ENCODE measurements at regions not wholly inside any gene's neighbourhood (a gene's known extent, or its start where the extent isn't known, plus 50 kb on each side); places are given as distances from the start of the nearest gene placed in this dataset.

GRCh38 chr6:93584300-93584699, 164.9 kb upstream of the EPHA7 start:
- Histone ChIP-seq H3K4me3 (ENCODE audit: low read length) (no peak overlapping the region), H3K9me3 (ENCODE audit: low read length) (peaks cover 22% of the 10 kb centered on the region), H3K27ac (ENCODE audit: low read length) (no peak overlapping the region), H3K4me2 (ENCODE audit: low read depth, low read length, poor library complexity, severe bottlenecking) (no peak overlapping the region), H3K4me1 (ENCODE audit: low read length) (no peaks in the 10 kb centered on the region), H3K27me3 (ENCODE audit: low read length) (no peaks in the 10 kb centered on the region), H3K36me3 (ENCODE audit: insufficient read depth, low read length) (no peaks in the 10 kb centered on the region), H2AFZ (ENCODE audit: low read length) (no peak overlapping the region), H4K20me1 (ENCODE audit: insufficient read depth, low read depth, low read length) (no peaks in the 10 kb centered on the region), H3K79me2 (ENCODE audit: low read length) (no peaks in the 10 kb centered on the region), H3K9ac (ENCODE audit: low read length) (no peak overlapping the region), H3K9me2 (replicated peaks; ENCODE audit: insufficient read depth, low read length) (no peaks in the 10 kb centered on the region)
- DNase-seq = no peak

- no peaks in the 10 kb centered on the region for H4K20me1 ChIP-seq (ENCODE audit: insufficient read depth, low read depth, low read length)
- no peaks in the 10 kb centered on the region for H3K79me2 ChIP-seq (ENCODE audit: low read length)
- DNase-seq = no peak
- H3K4me2 ChIP-seq (ENCODE audit: low read depth, low read length, poor library complexity, severe bottlenecking) = no peak overlapping the region
- peaks cover 24% of the 10 kb centered on the region for H3K9me3 ChIP-seq (ENCODE audit: low read length)
- H3K27me3 ChIP-seq (ENCODE audit: low read length) = no peaks in the 10 kb centered on the region
- no peak overlapping the region for H3K27ac ChIP-seq (ENCODE audit: low read length)
- no peak overlapping the region for H2AFZ ChIP-seq (ENCODE audit: low read length)
- H3K4me1 ChIP-seq (ENCODE audit: low read length) = no peaks in the 10 kb centered on the region
- no peak overlapping the region for H3K4me3 ChIP-seq (ENCODE audit: low read length)
- H3K9ac ChIP-seq (ENCODE audit: low read length) = no peak overlapping the region
- no peaks in the 10 kb centered on the region for H3K36me3 ChIP-seq (ENCODE audit: insufficient read depth, low read length)
- H3K9me2 ChIP-seq (replicated peaks; ENCODE audit: insufficient read depth, low read length) = no peaks in the 10 kb centered on the region
These were observed 162.0 kb upstream of the EPHA7 start for GRCh38 chr6:93581371-93581770.

GRCh38 chr6:93580446-93580845, 161.1 kb upstream of the EPHA7 start:
- Histone ChIP-seq H4K20me1 (ENCODE audit: insufficient read depth, low read depth, low read length) (no peaks in the 10 kb centered on the region), H3K9me3 (ENCODE audit: low read length) (peaks cover 15% of the 10 kb centered on the region), H2AFZ (ENCODE audit: low read length) (no peak overlapping the region), H3K9ac (ENCODE audit: low read length) (no peak overlapping the region), H3K4me1 (ENCODE audit: low read length) (no peaks in the 10 kb centered on the region), H3K79me2 (ENCODE audit: low read length) (no peaks in the 10 kb centered on the region), H3K4me3 (ENCODE audit: low read length) (no peak overlapping the region), H3K9me2 (replicated peaks; ENCODE audit: insufficient read depth, low read length) (no peaks in the 10 kb centered on the region), H3K36me3 (ENCODE audit: insufficient read depth, low read length) (no peaks in the 10 kb centered on the region), H3K27ac (ENCODE audit: low read length) (no peak overlapping the region), H3K4me2 (ENCODE audit: low read depth, low read length, poor library complexity, severe bottlenecking) (no peak overlapping the region), H3K27me3 (ENCODE audit: low read length) (no peaks in the 10 kb centered on the region)
- DNase-seq = no peak

GRCh38 chr6:93575495-93576267, 156.3 kb upstream of the EPHA7 start:
- Histone ChIP-seq H3K9ac (ENCODE audit: low read length) (no peak overlapping the region), H3K4me1 (ENCODE audit: low read length) (no peaks in the 10 kb centered on the region), H3K27ac (ENCODE audit: low read length) (no peak overlapping the region), H3K27me3 (ENCODE audit: low read length) (no peaks in the 10 kb centered on the region), H3K36me3 (ENCODE audit: insufficient read depth, low read length) (no peaks in the 10 kb centered on the region), H4K20me1 (ENCODE audit: insufficient read depth, low read depth, low read length) (no peaks in the 10 kb centered on the region), H2AFZ (ENCODE audit: low read length) (no peak overlapping the region), H3K9me2 (replicated peaks; ENCODE audit: insufficient read depth, low read length) (no peaks in the 10 kb centered on the region), H3K9me3 (ENCODE audit: low read length) (peaks cover 27% of the 10 kb centered on the region), H3K4me3 (ENCODE audit: low read length) (no peak overlapping the region), H3K4me2 (ENCODE audit: low read depth, low read length, poor library complexity, severe bottlenecking) (no peak overlapping the region), H3K79me2 (ENCODE audit: low read length) (no peaks in the 10 kb centered on the region)
- no peak for DNase-seq

- no peaks in the 10 kb centered on the region for H3K4me1 ChIP-seq (ENCODE audit: low read length)
- no peak overlapping the region for H3K4me2 ChIP-seq (ENCODE audit: low read depth, low read length, poor library complexity, severe bottlenecking)
- no peaks in the 10 kb centered on the region for H3K79me2 ChIP-seq (ENCODE audit: low read length)
- H3K9me3 ChIP-seq (ENCODE audit: low read length) = peaks cover 26% of the 10 kb centered on the region
- no peak for DNase-seq
- H3K36me3 ChIP-seq (ENCODE audit: insufficient read depth, low read length) = no peaks in the 10 kb centered on the region
- no peak overlapping the region for H2AFZ ChIP-seq (ENCODE audit: low read length)
- H4K20me1 ChIP-seq (ENCODE audit: insufficient read depth, low read depth, low read length) = no peaks in the 10 kb centered on the region
- H3K27ac ChIP-seq (ENCODE audit: low read length) = no peak overlapping the region
- no peak overlapping the region for H3K4me3 ChIP-seq (ENCODE audit: low read length)
- no peaks in the 10 kb centered on the region for H3K9me2 ChIP-seq (replicated peaks; ENCODE audit: insufficient read depth, low read length)
- no peak overlapping the region for H3K9ac ChIP-seq (ENCODE audit: low read length)
- no peaks in the 10 kb centered on the region for H3K27me3 ChIP-seq (ENCODE audit: low read length)
These were observed 154.9 kb upstream of the EPHA7 start for GRCh38 chr6:93574299-93574698.

- Histone ChIP-seq H3K79me2 (ENCODE audit: low read length) (no peaks in the 10 kb centered on the region), H3K9me3 (ENCODE audit: low read length) (peaks cover 31% of the 10 kb centered on the region), H3K36me3 (ENCODE audit: insufficient read depth, low read length) (no peaks in the 10 kb centered on the region), H4K20me1 (ENCODE audit: insufficient read depth, low read depth, low read length) (no peaks in the 10 kb centered on the region), H3K4me2 (ENCODE audit: low read depth, low read length, poor library complexity, severe bottlenecking) (no peak overlapping the region), H2AFZ (ENCODE audit: low read length) (no peak overlapping the region), H3K9ac (ENCODE audit: low read length) (no peak overlapping the region), H3K4me1 (ENCODE audit: low read length) (no peaks in the 10 kb centered on the region), H3K4me3 (ENCODE audit: low read length) (no peak overlapping the region), H3K27ac (ENCODE audit: low read length) (no peak overlapping the region), H3K27me3 (ENCODE audit: low read length) (no peaks in the 10 kb centered on the region), H3K9me2 (replicated peaks; ENCODE audit: insufficient read depth, low read length) (no peaks in the 10 kb centered on the region)
- no peak for DNase-seq
These were observed 152.0 kb upstream of the EPHA7 start for GRCh38 chr6:93571346-93571745.

- DNase-seq = no peak
- no peaks in the 10 kb centered on the region for H3K79me2 ChIP-seq (ENCODE audit: low read length)
- no peaks in the 10 kb centered on the region for H3K36me3 ChIP-seq (ENCODE audit: insufficient read depth, low read length)
- no peaks in the 10 kb centered on the region for H3K4me1 ChIP-seq (ENCODE audit: low read length)
- H3K27ac ChIP-seq (ENCODE audit: low read length) = no peak overlapping the region
- H3K9me3 ChIP-seq (ENCODE audit: low read length) = peaks cover 19% of the 10 kb centered on the region
- H3K4me2 ChIP-seq (ENCODE audit: low read depth, low read length, poor library complexity, severe bottlenecking) = no peak overlapping the region
- no peak overlapping the region for H3K4me3 ChIP-seq (ENCODE audit: low read length)
- H3K9me2 ChIP-seq (replicated peaks; ENCODE audit: insufficient read depth, low read length) = no peaks in the 10 kb centered on the region
- H3K9ac ChIP-seq (ENCODE audit: low read length) = no peak overlapping the region
- H3K27me3 ChIP-seq (ENCODE audit: low read length) = no peaks in the 10 kb centered on the region
- no peaks in the 10 kb centered on the region for H4K20me1 ChIP-seq (ENCODE audit: insufficient read depth, low read depth, low read length)
- no peak overlapping the region for H2AFZ ChIP-seq (ENCODE audit: low read length)
These were observed 148.8 kb upstream of the EPHA7 start for GRCh38 chr6:93568169-93568568.

- Histone ChIP-seq H3K4me1 (ENCODE audit: low read length) (no peaks in the 10 kb centered on the region), H3K9ac (ENCODE audit: low read length) (no peak overlapping the region), H3K79me2 (ENCODE audit: low read length) (no peaks in the 10 kb centered on the region), H3K27ac (ENCODE audit: low read length) (no peak overlapping the region), H3K9me3 (ENCODE audit: low read length) (peaks cover 19% of the 10 kb centered on the region), H4K20me1 (ENCODE audit: insufficient read depth, low read depth, low read length) (no peaks in the 10 kb centered on the region), H3K4me2 (ENCODE audit: low read depth, low read length, poor library complexity, severe bottlenecking) (no peak overlapping the region), H3K9me2 (replicated peaks; ENCODE audit: insufficient read depth, low read length) (no peaks in the 10 kb centered on the region), H2AFZ (ENCODE audit: low read length) (no peak overlapping the region), H3K27me3 (ENCODE audit: low read length) (no peaks in the 10 kb centered on the region), H3K4me3 (ENCODE audit: low read length) (no peak overlapping the region), H3K36me3 (ENCODE audit: insufficient read depth, low read length) (no peaks in the 10 kb centered on the region)
- no peak for DNase-seq
These were observed 147.8 kb upstream of the EPHA7 start for GRCh38 chr6:93567164-93567563.

Measured in Karpas-422 (cell line).